Tibial nerve (tissue), 4 donors: ENCODE measurements at regions not wholly inside any gene's neighbourhood (a gene's known extent, or its start where the extent isn't known, plus 50 kb on each side); places are given as distances from the start of the nearest gene placed in this dataset.

ENCODE experiments used
- DNase-seq, 2 donors: peaks; one replicate each; pipeline ENCODE4 v3.0.0-alpha.2; 2019; ENCODE audit warnings: low spot score in 2 of 2
- H3K27ac ChIP-seq, 4 donors: fragments of 200-600 bp; sonication (generic) in 3 of 4; one replicate each; pipeline ENCODE4 v1.5.1; 2017 to 2019; ENCODE audit warnings: mild to moderate bottlenecking in 1 of 4
- H3K27me3 ChIP-seq, 2 donors: fragments of 200-600 bp; sonication (generic) in 1 of 2; one replicate each; pipeline versions ENCODE4 v1.5.1 to v1.6.0; 2017 to 2019
- H3K36me3 ChIP-seq, 3 donors: fragments of 200-600 bp; sonication (generic); one replicate each; pipeline ENCODE4 v1.5.1; 2018 to 2019
- H3K4me1 ChIP-seq, 4 donors: fragments of 200-600 bp; sonication (generic) in 3 of 4; one replicate each; pipeline ENCODE4 v1.5.1; 2017 to 2019
- H3K4me3 ChIP-seq, 4 donors: fragments of 200-600 bp; sonication (generic) in 3 of 4; one replicate each; pipeline ENCODE4 v1.5.1; 2017 to 2019; ENCODE audit warnings: mild to moderate bottlenecking in 1 of 4, moderate library complexity in 1 of 4
- H3K9me3 ChIP-seq, 4 donors: fragments of 200-600 bp; sonication (generic) in 3 of 4; one replicate each; pipeline ENCODE4 v1.5.1; 2017 to 2019
- EP300 ChIP-seq, 2 donors: sonication (generic); formaldehyde crosslinking; IDR thresholded peaks; one replicate each; pipeline ENCODE4 v1.6.1; 2017; ENCODE audit warnings: antibody characterized with exemption in 2 of 2, mild to moderate bottlenecking in 1 of 2
- POLR2A ChIP-seq, 2 donors: fragments of 450-650 bp; IDR thresholded peaks; one replicate each; pipeline ENCODE4 v1.6.1; 2017; ENCODE audit warnings: antibody characterized with exemption in 2 of 2, mild to moderate bottlenecking in 2 of 2, moderate library complexity in 2 of 2
- WGBS, 2 donors: methylation state at CpG; one replicate each; pipeline ENCODE4 v1.1.5; 2018; 5-methylcytosine and 5-hydroxymethylcytosine counted together
- TF ChIP-seq, protein P1 (sequence below), 5 experiments: fragments of 200-600 bp in 3 of 5; fragments of 450-650 bp in 2 of 5; sonication (generic) in 3 of 5; IDR thresholded peaks; one replicate each; pipeline ENCODE4 v1.5.1; 2016 to 2019; ENCODE audit warnings: antibody characterized with exemption in 5 of 5, mild to moderate bottlenecking in 3 of 5, moderate library complexity in 2 of 5

DNA sequence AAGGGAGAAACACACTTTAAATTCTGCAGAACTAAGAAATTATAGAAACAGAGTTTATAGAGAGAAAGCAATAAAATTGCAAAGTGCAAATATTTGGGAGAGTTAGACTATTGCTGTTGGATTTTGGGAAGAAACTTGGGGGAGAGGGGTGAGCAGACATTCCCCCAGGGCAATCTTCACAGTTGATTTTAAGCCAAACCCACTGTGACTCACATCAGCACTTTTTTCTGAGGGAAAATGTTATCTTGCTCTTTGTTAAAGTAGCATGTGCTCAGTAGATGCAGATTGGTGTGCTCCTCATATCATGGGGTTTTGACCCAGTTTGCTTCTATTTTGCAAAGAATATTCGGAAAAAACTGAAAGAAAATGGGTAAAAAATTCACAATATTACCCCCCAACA is 367.6 kb downstream of the CDH11 start:
- Histone ChIP-seq H3K9me3 (no peaks in the 10 kb centered on the region), H3K4me3 (no peak overlapping the region), H3K27ac (no peak overlapping the region), H3K36me3 (no peaks in the 10 kb centered on the region), H3K4me1 (no peaks in the 10 kb centered on the region), H3K27me3 (no peaks in the 10 kb centered on the region)
- DNase-seq: no peak
- TF ChIP-seq POLR2A (IDR thresholded peaks at IDR 0.05) (no peak), EP300 (IDR thresholded peaks at IDR 0.05) (no peak)
- TF ChIP-seq, protein P1, sequence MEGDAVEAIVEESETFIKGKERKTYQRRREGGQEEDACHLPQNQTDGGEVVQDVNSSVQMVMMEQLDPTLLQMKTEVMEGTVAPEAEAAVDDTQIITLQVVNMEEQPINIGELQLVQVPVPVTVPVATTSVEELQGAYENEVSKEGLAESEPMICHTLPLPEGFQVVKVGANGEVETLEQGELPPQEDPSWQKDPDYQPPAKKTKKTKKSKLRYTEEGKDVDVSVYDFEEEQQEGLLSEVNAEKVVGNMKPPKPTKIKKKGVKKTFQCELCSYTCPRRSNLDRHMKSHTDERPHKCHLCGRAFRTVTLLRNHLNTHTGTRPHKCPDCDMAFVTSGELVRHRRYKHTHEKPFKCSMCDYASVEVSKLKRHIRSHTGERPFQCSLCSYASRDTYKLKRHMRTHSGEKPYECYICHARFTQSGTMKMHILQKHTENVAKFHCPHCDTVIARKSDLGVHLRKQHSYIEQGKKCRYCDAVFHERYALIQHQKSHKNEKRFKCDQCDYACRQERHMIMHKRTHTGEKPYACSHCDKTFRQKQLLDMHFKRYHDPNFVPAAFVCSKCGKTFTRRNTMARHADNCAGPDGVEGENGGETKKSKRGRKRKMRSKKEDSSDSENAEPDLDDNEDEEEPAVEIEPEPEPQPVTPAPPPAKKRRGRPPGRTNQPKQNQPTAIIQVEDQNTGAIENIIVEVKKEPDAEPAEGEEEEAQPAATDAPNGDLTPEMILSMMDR (IDR thresholded peaks at IDR 0.05): no peak
- 72 to 93% methylated on average over 1 of the region's 1 CpG for WGBS, 2 donors

DNA sequence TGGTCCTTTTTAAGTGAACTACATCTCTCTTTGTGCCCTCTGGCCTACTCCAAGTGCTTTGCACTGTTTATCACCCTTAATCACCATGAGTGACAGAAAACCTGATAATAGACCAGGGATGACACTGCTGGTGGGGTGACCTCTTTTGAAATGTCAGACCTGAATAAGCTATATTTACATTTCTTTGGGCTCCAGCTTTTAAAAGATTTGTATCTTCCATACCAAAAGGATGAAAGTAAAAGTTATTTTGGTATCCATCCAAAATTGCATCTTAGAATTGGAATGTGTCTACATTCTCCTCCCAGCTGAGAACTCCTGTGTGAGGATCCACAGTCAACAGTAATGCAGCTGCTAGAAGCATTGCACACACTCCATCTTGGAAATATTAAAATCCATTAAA is 370.0 kb downstream of the CDH11 start:
- TF ChIP-seq POLR2A (IDR thresholded peaks at IDR 0.05) (no peak), EP300 (IDR thresholded peaks at IDR 0.05) (no peak)
- TF ChIP-seq, protein P1 (IDR thresholded peaks at IDR 0.05): no peak
- H3K36me3 ChIP-seq: no peaks in the 10 kb centered on the region
- no peak overlapping the region for H3K4me3 ChIP-seq
- H3K27ac ChIP-seq: no peak overlapping the region
- no peak for DNase-seq
- H3K9me3 ChIP-seq: no peaks in the 10 kb centered on the region
- no peaks in the 10 kb centered on the region for H3K27me3 ChIP-seq
- no peaks in the 10 kb centered on the region for H3K4me1 ChIP-seq

DNA sequence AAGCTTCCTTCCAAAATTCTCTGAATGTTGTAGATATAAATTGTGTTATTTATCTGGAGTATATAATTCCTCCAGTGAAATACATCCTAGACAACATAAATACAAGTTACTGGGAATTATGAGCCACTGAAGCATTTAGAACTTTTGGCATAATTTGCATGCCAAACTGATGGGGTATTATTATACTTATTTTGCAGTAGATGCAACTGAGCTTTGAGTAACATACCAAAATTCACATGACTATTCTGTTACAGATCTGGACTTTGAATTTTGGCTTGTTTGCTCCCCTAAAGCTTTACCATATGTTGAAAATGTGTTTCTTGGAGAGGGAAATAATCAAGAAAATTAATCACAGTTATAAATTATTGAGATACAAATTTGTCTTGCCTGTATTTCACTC is 372.5 kb downstream of the CDH11 start:
- Histone ChIP-seq H3K27ac (no peak overlapping the region), H3K9me3 (no peaks in the 10 kb centered on the region), H3K4me3 (no peak overlapping the region), H3K27me3 (no peaks in the 10 kb centered on the region), H3K4me1 (peaks cover 0 to 13% (median 0%) of the 10 kb centered on the region in 4 donors), H3K36me3 (no peaks in the 10 kb centered on the region)
- no peak for DNase-seq
- TF ChIP-seq POLR2A (IDR thresholded peaks at IDR 0.05) (no peak), EP300 (IDR thresholded peaks at IDR 0.05) (no peak)
- TF ChIP-seq, protein P1 (IDR thresholded peaks at IDR 0.05): no peak

DNA sequence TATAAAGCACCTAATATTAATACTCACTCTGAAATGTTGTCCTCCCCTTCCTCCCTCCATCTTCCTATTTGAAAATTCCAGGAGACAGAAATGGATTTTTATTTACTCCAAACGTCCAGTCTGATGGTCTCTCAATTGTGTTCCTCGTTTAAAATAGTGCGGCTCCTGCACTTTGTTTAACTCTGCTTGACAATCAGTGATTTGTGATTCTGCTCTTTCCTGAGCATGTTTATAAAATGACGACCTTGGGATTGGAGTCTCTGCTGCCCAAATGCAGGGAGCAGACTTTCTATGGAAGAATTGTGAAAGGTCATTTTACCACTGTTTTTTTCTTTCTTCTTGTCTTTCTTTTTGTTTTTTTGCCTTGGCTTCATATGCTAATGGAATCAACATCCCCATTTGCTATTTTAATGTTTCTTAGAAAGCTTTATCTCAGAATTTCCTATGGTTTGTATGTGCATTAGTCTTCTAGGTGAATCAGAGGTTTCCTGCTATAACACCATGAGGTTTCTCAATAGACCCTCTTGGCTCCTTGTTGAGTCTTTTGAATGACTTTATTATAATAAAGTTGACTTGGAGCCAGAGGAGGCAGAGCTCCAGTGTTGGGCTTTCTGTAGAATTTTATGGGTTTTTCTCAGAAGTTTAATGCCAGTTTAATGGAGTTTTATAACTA is 376.5 kb downstream of the CDH11 start:
- H3K27ac ChIP-seq: no peak overlapping the region
- WGBS, 2 donors: 12 to 14% methylated on average over 4 of the region's 4 CpGs
- H3K27me3 ChIP-seq: no peaks in the 10 kb centered on the region
- TF ChIP-seq, protein P1 (IDR thresholded peaks at IDR 0.05): no peak
- no peak for TF ChIP-seq EP300 (IDR thresholded peaks at IDR 0.05)
- TF ChIP-seq POLR2A (IDR thresholded peaks at IDR 0.05): no peak
- DNase-seq: no peak
- peaks cover 0 to 13% (median 0%) of the 10 kb centered on the region in 4 donors for H3K4me1 ChIP-seq
- no peak overlapping the region for H3K4me3 ChIP-seq
- no peaks in the 10 kb centered on the region for H3K9me3 ChIP-seq
- no peaks in the 10 kb centered on the region for H3K36me3 ChIP-seq

DNA sequence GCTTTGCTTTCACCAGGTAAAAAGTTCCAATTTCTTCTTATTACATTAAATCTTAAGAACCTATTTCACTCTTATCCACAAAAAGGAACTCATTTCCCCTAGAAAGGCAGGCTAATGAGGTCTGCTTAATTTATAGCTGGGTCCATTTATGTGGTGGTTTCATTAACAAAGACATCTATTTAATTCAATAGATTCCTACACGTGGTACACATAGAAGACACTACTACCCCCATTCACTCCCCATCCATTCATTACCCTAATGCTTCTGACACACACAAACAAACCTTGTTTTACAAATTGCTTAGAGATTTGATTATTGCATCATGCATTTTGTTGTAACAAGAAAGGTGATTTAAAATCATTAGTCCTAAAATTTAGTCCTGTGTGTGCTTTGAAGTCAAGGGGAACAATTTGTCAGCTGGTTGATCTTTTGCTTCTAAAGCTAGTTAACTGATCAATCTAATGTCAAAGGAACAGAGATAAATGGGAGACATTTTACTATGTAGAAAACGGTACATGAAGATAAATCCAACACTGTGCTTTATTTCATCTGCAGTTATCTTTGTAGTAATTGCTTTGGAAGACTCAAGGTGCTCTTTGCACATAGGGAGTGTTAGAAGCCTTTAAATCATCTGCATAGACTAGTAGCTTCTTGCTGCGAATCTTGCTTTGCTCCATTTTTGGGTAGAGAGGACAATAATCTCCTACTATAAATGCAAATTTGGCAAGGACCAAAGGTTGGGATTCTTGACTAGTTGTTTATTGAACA is 379.2 kb downstream of the CDH11 start:
- peaks cover 0 to 9% (median 0%) of the 10 kb centered on the region in 4 donors for H3K9me3 ChIP-seq
- TF ChIP-seq POLR2A (IDR thresholded peaks at IDR 0.05): no peak
- TF ChIP-seq, protein P1 (IDR thresholded peaks at IDR 0.05): no peak
- TF ChIP-seq EP300 (IDR thresholded peaks at IDR 0.05): no peak
- no peaks in the 10 kb centered on the region for H3K36me3 ChIP-seq
- H3K27me3 ChIP-seq: no peaks in the 10 kb centered on the region
- no peak overlapping the region for H3K27ac ChIP-seq
- no peak overlapping the region for H3K4me3 ChIP-seq
- 58 to 65% methylated on average over 3 of the region's 3 CpGs for WGBS, 2 donors
- peaks cover 0 to 13% (median 0%) of the 10 kb centered on the region in 4 donors for H3K4me1 ChIP-seq
- no peak for DNase-seq
